Heart right ventricle (tissue), 16 donors: ENCODE measurements at regions not wholly inside any gene's neighbourhood (a gene's known extent, or its start where the extent isn't known, plus 50 kb on each side); places are given as distances from the start of the nearest gene placed in this dataset.

ENCODE experiments used
- ATAC-seq, 8 donors: fragments of 200-7000 bp; cut with Tn5 transposase; one replicate each; pipeline ENCODE4 v1.9.1; 2020; ENCODE audit warnings: mild to moderate bottlenecking in 8 of 8, moderate library complexity in 8 of 8, moderate number of reproducible peaks in 1 of 8
- DNase-seq, 2 donors: peaks; one replicate each; pipeline ENCODE4 v3.0.0-alpha.2; 2020
- H3K27ac ChIP-seq, 10 donors: fragments of 200-600 bp; sonication (generic) in 2 of 10; one replicate each; pipeline versions ENCODE4 v1.5.0 to v1.8.0; 2020 to 2022; ENCODE audit warnings: mild to moderate bottlenecking in 3 of 10
- H3K27me3 ChIP-seq, 7 donors: fragments of 200-600 bp; one replicate each; pipeline ENCODE4 v1.8.0; 2021 to 2022; ENCODE audit warnings: mild to moderate bottlenecking in 2 of 7
- H3K36me3 ChIP-seq, 9 donors: fragments of 200-600 bp; sonication (generic) in 1 of 9; one replicate each; pipeline versions ENCODE4 v1.5.0 to v1.8.0; 2020 to 2022; ENCODE audit warnings: mild to moderate bottlenecking in 2 of 9
- H3K4me1 ChIP-seq, 9 donors: fragments of 200-600 bp; sonication (generic) in 1 of 9; one replicate each; pipeline versions ENCODE4 v1.5.0 to v1.8.0; 2020 to 2022; ENCODE audit warnings: mild to moderate bottlenecking in 4 of 9
- H3K4me3 ChIP-seq, 10 donors: fragments of 200-600 bp; sonication (generic) in 2 of 10; one replicate each; pipeline versions ENCODE4 v1.5.0 to v1.8.0; 2020 to 2022; ENCODE audit warnings: mild to moderate bottlenecking in 7 of 10, moderate library complexity in 2 of 10
- H3K9me3 ChIP-seq, 11 donors: fragments of 200-600 bp in 10 of 11; sonication (generic) in 2 of 11; one replicate each; pipeline versions ENCODE4 v1.5.0 to v1.8.0; 2013 to 2022; ENCODE audit warnings: mild to moderate bottlenecking in 2 of 11, control low read depth in 1 of 11, moderate library complexity in 1 of 11
- WGBS, 2 donors: extraction: QIAGEN DNeasy Blood & Tissue Kit; methylation state at CpG; one replicate each; pipeline ENCODE4 v1.1.7; 2013; ENCODE audit warnings: inconsistent platforms in 1 of 2; 5-methylcytosine and 5-hydroxymethylcytosine counted together
- intact Hi-C, 10 donors: fragments of 100-400 bp; cut with DNase I; formaldehyde crosslinking; loops; one replicate each; pipeline versions ENCODE4 v1.11.1 to v1.14.2; 2022
- TF ChIP-seq, protein P1 (sequence below), 9 donors: fragments of 200-600 bp; sonication (generic) in 2 of 9; IDR thresholded peaks; one replicate each; pipeline versions ENCODE4 v1.5.0 to v1.8.0; 2021 to 2022; ENCODE audit warnings: antibody characterized with exemption in 9 of 9, mild to moderate bottlenecking in 5 of 9, moderate library complexity in 1 of 9
- donor health status: Arrhythmogenic right ventricular cardiomyopathy.
- donor health status: ischemic (EF 13 %, LVEDD 7.1; RV severe dilation, severe dysfunction).
- donor health status: healthy with polysubstance abuse.
- donor health status: DM: no; HTN: yes; CAD: no.
- donor health status: DM: no; HTN: no; CAD: no.
- donor health status: ischemic (EF 25% LVEDD 6.9; RV normal size, moderate dysfunction).
- donor health status: ischemic (EF 25% LVEDD 5.7; RV mildly dilated, moderate dysfunction).
- donor health status: healthy.
- donor health status: DM: yes; HTN: yes; CAD: no.
- donor health status: Ischemic cardiomyopathy.
- donor health status: ischemic (EF 35%, LVEDD 5.7; RV mildly dilated, moderate dysfunction).
- donor health status: nonischemic (EF 11% LVEDD 7.7; RV severe dilation, severe dysfunction).
- donor health status: DM: yes; HTN: yes; CAD: no.
- donor health status: PGD.
- donor health status: ischemic (EF 29% LVEDD 5.4; RV normal size, mild dysfunction).
- donor health status: nonischemic (EF 23%, LVEDD 6.1; RV moderate dilation, normal function).

DNA sequence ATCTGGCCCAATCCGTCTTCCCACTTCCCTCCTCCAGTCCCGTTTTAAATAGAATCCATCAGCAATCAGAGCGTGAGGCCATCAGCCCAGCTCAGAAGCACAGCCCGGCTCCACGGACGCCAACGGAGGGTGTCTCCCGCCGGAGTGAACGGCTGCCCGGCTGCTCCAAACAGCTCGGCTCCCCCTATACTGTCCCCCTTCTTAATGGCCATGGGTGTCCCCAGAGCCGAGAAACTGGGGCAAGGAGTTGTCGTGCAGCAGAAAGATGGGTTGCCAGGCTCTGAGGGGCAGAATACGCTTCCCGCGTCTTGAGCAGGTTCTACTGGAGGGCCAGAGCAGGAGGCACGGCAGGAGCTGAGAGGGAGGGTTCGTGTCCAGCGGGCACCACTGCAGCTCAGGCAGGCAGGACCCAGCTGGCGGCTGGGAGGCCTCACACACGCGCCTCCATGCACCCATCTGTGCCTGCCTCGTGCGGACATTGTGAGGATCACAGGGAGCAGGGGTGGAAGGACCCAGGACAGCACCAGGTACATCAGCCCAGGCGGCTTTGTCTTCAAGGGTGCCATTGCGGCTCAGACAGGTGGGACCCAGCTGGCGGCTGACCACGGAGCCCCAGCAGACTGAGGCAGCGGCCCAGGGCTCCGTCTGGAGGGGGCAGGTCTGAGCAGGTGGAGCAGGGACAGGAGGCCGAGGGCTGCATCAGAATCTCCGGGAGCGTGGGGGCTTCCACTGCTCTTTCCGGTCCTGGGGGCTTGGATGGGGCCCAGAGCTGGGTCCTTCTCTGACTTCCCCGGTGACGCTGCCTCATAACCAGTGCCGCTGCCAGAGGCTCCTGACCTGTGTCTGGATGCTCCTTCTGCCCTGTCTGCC lies 882.7 kb downstream of the BRD1 start:
- Histone ChIP-seq H3K36me3 (no peaks in the 10 kb centered on the region), H3K4me1 (no peaks in the 10 kb centered on the region), H3K27ac (no peak overlapping the region), H3K4me3 (no peak overlapping the region), H3K9me3 (peaks cover 0 to 6% (median 0%) of the 10 kb centered on the region in 11 donors), H3K27me3 (peaks cover 0 to 18% (median 0%) of the 10 kb centered on the region in 7 donors)
- DNase-seq (peak in 1 of 2 donors; percentile 1), ATAC-seq (no peak)
- intact Hi-C loops = loop anchor here in 1 of 10 donors (10.0 kb wide), 1 partner anchor 360 kb away; no protein-coding TSS in a partner anchor
- WGBS, 2 donors = 82 to 84% methylated on average over 38 of the region's 38 CpGs
- TF ChIP-seq, protein P1, sequence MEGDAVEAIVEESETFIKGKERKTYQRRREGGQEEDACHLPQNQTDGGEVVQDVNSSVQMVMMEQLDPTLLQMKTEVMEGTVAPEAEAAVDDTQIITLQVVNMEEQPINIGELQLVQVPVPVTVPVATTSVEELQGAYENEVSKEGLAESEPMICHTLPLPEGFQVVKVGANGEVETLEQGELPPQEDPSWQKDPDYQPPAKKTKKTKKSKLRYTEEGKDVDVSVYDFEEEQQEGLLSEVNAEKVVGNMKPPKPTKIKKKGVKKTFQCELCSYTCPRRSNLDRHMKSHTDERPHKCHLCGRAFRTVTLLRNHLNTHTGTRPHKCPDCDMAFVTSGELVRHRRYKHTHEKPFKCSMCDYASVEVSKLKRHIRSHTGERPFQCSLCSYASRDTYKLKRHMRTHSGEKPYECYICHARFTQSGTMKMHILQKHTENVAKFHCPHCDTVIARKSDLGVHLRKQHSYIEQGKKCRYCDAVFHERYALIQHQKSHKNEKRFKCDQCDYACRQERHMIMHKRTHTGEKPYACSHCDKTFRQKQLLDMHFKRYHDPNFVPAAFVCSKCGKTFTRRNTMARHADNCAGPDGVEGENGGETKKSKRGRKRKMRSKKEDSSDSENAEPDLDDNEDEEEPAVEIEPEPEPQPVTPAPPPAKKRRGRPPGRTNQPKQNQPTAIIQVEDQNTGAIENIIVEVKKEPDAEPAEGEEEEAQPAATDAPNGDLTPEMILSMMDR (IDR thresholded peaks at IDR 0.05) = no peak

DNA sequence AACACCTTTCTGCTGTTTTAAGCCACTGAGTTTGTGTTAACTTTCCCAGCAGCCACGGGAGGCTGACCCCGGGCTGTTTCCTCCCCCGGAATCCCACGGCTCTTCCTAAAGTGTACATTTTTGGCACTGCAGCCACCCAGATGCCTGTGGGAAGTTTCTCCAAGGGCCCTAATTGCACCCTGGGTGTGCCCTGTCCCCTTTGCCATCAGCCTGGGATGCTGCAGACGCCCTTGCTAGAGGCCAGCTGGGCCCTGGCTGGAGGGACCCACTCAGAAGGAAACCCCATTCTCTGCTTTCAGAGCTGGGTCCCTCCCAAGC lies 883.3 kb downstream of the BRD1 start:
- H3K4me1 ChIP-seq = no peaks in the 10 kb centered on the region
- H3K27me3 ChIP-seq = peaks cover 0 to 18% (median 2%) of the 10 kb centered on the region in 7 donors
- 71 to 72% methylated on average over 5 of the region's 5 CpGs for WGBS, 2 donors
- peaks cover 0 to 6% (median 0%) of the 10 kb centered on the region in 11 donors for H3K9me3 ChIP-seq
- H3K4me3 ChIP-seq = no peak overlapping the region
- H3K27ac ChIP-seq = no peak overlapping the region
- ATAC-seq (no peak), DNase-seq (no peak)
- intact Hi-C loops = loop anchor here in 1 of 10 donors (10.0 kb wide), 1 partner anchor 360 kb away; no protein-coding TSS in a partner anchor
- TF ChIP-seq, protein P1 (IDR thresholded peaks at IDR 0.05) = no peak
- no peaks in the 10 kb centered on the region for H3K36me3 ChIP-seq

DNA sequence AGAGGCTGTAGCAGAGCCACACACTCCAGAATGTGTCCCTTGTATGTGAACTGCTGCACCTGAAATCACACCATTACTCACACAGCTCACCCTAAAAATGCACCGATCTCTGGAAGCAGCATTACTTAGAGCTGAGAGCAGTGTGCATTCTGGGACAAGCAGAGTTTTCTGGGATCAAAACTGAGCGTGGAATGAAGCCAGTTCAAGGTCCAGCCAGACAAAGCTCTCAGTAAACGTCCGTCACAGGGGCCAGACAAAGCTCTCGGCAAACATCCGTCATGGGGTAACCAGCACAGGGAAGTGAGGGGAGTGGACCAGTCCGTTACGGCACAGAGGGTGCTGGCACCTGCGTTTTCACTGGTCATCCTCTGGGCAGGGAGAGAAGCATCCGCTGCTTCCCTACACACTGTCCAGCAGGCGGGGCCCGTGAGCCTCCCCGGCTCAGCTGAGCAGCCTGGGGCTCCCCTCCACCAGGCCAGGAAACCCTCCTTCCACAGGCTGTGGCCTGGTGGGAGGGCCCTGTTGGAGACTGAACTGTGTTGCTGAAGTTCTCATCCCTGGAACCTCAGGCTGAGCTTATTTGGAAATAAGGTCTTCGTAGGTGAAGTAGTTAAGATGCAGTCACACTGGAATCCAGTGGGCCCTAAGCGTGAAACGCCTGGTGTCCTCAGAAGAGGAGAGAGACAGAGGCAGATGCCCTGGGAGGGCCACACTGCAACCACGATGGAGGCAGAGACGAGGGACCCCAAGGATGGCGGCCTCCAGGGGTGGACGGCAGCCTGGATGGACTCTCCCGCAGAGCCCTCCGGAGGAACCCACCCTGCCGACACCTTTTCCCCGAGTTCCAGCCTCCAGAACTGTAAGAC lies 883.9 kb downstream of the BRD1 start:
- TF ChIP-seq, protein P1 (IDR thresholded peaks at IDR 0.05) = peak in 8 of 9 donors; percentile 19 to 54 (median 47)
- H3K4me3 ChIP-seq = no peak overlapping the region
- WGBS, 2 donors = 57 to 60% methylated on average over 24 of the region's 24 CpGs
- intact Hi-C loops = loop anchor here in 1 of 10 donors (10.0 kb wide), 1 partner anchor 361 kb away; no protein-coding TSS in a partner anchor
- no peak overlapping the region for H3K27ac ChIP-seq
- peaks cover 0 to 18% (median 5%) of the 10 kb centered on the region in 7 donors for H3K27me3 ChIP-seq
- H3K4me1 ChIP-seq = no peaks in the 10 kb centered on the region
- peaks cover 0 to 6% (median 0%) of the 10 kb centered on the region in 11 donors for H3K9me3 ChIP-seq
- ATAC-seq (peak in 6 of 8 donors; percentile 20 to 73 (median 34)), DNase-seq (no peak)
- H3K36me3 ChIP-seq = no peaks in the 10 kb centered on the region
